GM08714 (cell line): ENCODE measurements at regions not wholly inside any gene's neighbourhood (a gene's known extent, or its start where the extent isn't known, plus 50 kb on each side); places are given as distances from the start of the nearest gene placed in this dataset.

Experiments
- H3K4me3 ChIP-seq: fragments of 200-500 bp; sonication (Bioruptor generic); 2 replicates; pipeline ENCODE4 v1.5.1; 2014; ENCODE audit warnings: mild to moderate bottlenecking, low read length, inconsistent platforms
- ZNF274 ChIP-seq: IDR thresholded peaks from 2 replicates; pipeline ENCODE4 v1.6.1; 2012; ENCODE audit warnings: mild to moderate bottlenecking, low read depth, low read length

DNA sequence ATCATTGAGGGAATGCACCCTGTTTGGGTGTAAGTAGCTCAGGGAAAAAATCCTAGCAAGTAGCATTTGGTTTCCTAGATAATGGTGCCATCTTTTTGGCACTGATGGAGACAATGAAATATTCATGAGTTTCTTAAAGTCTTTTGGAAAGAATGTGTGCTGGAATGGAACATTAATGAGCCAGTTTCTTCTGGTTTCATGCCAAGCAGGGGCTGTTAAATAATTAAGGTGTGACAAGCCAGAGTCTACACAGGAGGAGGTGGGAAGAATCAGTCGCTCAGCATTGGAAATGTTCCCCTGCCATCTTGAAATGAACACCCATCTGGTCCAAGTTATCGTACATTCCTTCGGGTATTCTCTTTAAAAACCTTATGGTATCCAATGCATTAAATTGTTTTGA lies 457.3 kb downstream of the RIT2 start:
- H3K4me3 ChIP-seq: no peak overlapping the region
- TF ChIP-seq ZNF274: no peak

- no peak overlapping the region for H3K4me3 ChIP-seq
- no peak for TF ChIP-seq ZNF274
These were observed 456.3 kb downstream of the RIT2 start for GRCh38 chr18:42659187-42659586.

GRCh38 chr18:42670860-42671259 lies 444.6 kb downstream of the RIT2 start:
- H3K4me3 ChIP-seq: no peak overlapping the region
- TF ChIP-seq ZNF274: no peak

- TF ChIP-seq ZNF274: no peak
- H3K4me3 ChIP-seq: no peak overlapping the region
These were observed 439.7 kb downstream of the RIT2 start for GRCh38 chr18:42675810-42676209.

DNA sequence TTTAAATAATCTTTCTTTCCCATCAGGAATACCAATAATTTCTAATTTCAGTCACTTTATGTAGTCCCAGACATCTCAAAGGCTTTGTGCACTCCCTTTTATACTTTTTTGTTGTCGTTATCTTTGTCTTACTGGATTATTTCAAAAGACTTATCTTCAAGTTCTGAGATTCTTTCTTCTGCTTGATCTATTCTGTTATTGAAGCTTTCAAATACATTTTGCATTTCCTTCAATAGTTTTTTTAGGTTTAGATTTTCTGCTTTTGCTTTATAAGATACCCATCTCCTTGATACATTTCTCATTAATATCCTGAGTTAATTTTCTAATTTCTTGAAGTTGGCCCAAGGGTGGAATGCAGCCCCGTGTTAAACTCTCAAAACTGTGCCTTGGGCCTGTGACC lies 432.4 kb downstream of the RIT2 start:
- no peak for TF ChIP-seq ZNF274
- H3K4me3 ChIP-seq: no peak overlapping the region

DNA sequence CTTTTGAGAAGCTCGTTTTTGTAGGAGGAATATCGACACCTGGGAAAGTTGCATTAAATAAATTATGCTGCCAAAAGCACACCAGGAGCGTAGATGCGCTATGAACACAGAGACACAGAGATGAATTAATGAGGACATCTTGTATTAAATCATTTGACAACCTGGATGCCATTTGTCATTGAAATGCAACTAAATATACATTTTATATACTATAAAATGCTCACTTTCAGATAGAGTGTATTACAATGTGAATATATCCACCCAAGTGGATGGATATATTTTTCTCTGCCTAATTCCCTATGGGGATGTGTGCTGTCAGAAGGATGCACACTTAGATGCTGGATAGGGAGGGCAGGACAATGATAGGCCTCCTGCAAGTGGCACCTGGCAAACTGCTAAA lies 426.2 kb downstream of the RIT2 start:
- TF ChIP-seq ZNF274: no peak

More for the DNA sequence above, 426.2 kb downstream of the RIT2 start:
- no peak overlapping the region for H3K4me3 ChIP-seq
